ENCODE measurements at regions not wholly inside any gene's neighbourhood (a gene's known extent, or its start where the extent isn't known, plus 50 kb on each side); places are given as distances from the start of the nearest gene placed in this dataset.

DNA sequence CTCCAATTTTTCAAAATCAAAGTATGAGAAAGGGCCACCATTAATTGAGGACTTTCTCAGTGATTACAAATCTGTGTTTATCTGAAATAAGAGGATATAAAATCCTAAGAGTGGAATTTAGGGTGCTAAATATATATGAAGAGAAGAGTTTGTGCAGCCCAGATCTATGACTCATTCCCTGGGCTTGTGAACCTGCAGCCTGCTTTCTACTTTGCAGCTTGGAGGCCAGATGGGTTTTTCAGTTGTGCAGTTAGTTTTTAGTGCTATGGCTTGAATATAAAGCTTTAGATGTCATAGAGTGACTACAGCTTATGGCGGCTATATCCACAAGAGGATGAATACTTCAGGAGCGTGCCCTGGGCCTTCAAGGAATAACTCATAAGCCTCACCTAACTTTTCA is 1391.1 kb downstream of the FSTL5 start:
- DNase-seq (no peak), ATAC-seq (no peak)
- H3K27me3 ChIP-seq, result no peaks in the 10 kb centered on the region
- no peaks in the 10 kb centered on the region for H3K4me1 ChIP-seq
- H3K4me3 ChIP-seq, result no peak overlapping the region
- TF ChIP-seq CTCF (IDR thresholded peaks at IDR 0.05), result no peak
- intact Hi-C loops (cut with DNase I), result no loop called here
- 83 to 86% methylated on average over 2 of the region's 2 CpGs for WGBS, 2 donors
- H3K27ac ChIP-seq, result no peak overlapping the region
- H3K36me3 ChIP-seq, result no peaks in the 10 kb centered on the region
- no peaks in the 10 kb centered on the region for H3K9me3 ChIP-seq

- intact Hi-C loops (cut with DNase I), result no loop called here
- no peak for ATAC-seq
- Histone ChIP-seq H3K9me3 (peaks cover 0 to 58% (median 10%) of the 10 kb centered on the region in 11 donors), H3K27ac (no peak overlapping the region), H3K4me1 (no peaks in the 10 kb centered on the region), H3K4me3 (no peak overlapping the region), H3K27me3 (no peaks in the 10 kb centered on the region), H3K36me3 (no peaks in the 10 kb centered on the region)
- no peak for TF ChIP-seq CTCF (IDR thresholded peaks at IDR 0.05)
- no peak for DNase-seq
Observed at GRCh38 chr4:160795216-160795615, 1368.6 kb downstream of the FSTL5 start.

GRCh38 chr4:160808174-160808573 is 1355.6 kb downstream of the FSTL5 start:
- Histone ChIP-seq H3K36me3 (no peaks in the 10 kb centered on the region), H3K9me3 (no peaks in the 10 kb centered on the region), H3K27me3 (no peaks in the 10 kb centered on the region), H3K4me1 (no peaks in the 10 kb centered on the region), H3K27ac (no peak overlapping the region), H3K4me3 (no peak overlapping the region)
- no peak for DNase-seq
- intact Hi-C loops (cut with DNase I), result no loop called here
- TF ChIP-seq CTCF (IDR thresholded peaks at IDR 0.05), result no peak
- ATAC-seq, result no peak

- DNase-seq (no peak), ATAC-seq (no peak)
- Histone ChIP-seq H3K36me3 (no peaks in the 10 kb centered on the region), H3K4me1 (no peaks in the 10 kb centered on the region), H3K27me3 (no peaks in the 10 kb centered on the region), H3K4me3 (no peak overlapping the region), H3K9me3 (no peaks in the 10 kb centered on the region), H3K27ac (no peak overlapping the region)
- intact Hi-C loops (cut with DNase I), result no loop called here
- TF ChIP-seq CTCF (IDR thresholded peaks at IDR 0.05), result no peak
Observed at GRCh38 chr4:160809576-160809975, 1354.2 kb downstream of the FSTL5 start.

DNA sequence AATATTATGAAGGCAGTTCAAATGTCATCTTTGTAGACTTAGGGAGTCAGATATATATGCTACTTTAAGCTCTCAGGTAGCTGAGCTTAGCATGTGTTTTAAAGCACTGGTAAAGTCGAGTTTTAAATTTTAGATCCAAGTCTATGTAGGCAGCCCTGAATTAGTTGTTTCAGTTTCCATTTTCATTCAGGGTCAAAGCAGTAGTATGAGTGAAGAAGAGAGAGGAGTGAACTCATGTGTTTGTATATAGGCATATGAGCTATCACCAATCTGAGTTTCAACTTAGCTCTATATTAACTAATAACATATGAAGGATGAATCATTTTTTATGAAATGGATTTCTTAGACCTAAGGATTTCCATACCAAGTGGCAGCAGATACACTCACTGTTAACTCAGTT is 1353.4 kb downstream of the FSTL5 start:
- no peaks in the 10 kb centered on the region for H3K36me3 ChIP-seq
- no peak for TF ChIP-seq CTCF (IDR thresholded peaks at IDR 0.05)

More for the DNA sequence above, 1353.4 kb downstream of the FSTL5 start:
- WGBS, 2 donors, result 68 to 76% methylated on average over 1 of the region's 1 CpG
- Histone ChIP-seq H3K27me3 (no peaks in the 10 kb centered on the region), H3K27ac (no peak overlapping the region), H3K4me1 (no peaks in the 10 kb centered on the region), H3K4me3 (no peak overlapping the region), H3K9me3 (no peaks in the 10 kb centered on the region)
- ATAC-seq, result no peak
- DNase-seq, result no peak
- intact Hi-C loops (cut with DNase I), result no loop called here
